ENCODE measurements at regions not wholly inside any gene's neighbourhood (a gene's known extent, or its start where the extent isn't known, plus 50 kb on each side); places are given as distances from the start of the nearest gene placed in this dataset.
A peak's percentile ranks its signal among the peaks of the same experiment; 100 is the strongest.
"Not testable (repeated sequence)": the region's sequence is repeated elsewhere in the genome, so short reads cannot be mapped to it uniquely, and the experiment has no call there.

GRCh38 chr7:29649876-29650275 is 86.2 kb downstream of the PRR15 start:
- no peak for DNase-seq (ENCODE audit: low read depth in 2 of 2)

GRCh38 chr7:29651477-29651876 is 87.8 kb downstream of the PRR15 start:
- no peak for DNase-seq (ENCODE audit: low read depth in 2 of 2)

- DNase-seq (ENCODE audit: low read depth in 2 of 2) = no peak
Observed at GRCh38 chr7:29652556-29652955, 88.9 kb downstream of the PRR15 start.

GRCh38 chr7:29654340-29654739 is 90.7 kb downstream of the PRR15 start:
- DNase-seq (ENCODE audit: low read depth in 2 of 2) = not testable (repeated sequence)

DNA sequence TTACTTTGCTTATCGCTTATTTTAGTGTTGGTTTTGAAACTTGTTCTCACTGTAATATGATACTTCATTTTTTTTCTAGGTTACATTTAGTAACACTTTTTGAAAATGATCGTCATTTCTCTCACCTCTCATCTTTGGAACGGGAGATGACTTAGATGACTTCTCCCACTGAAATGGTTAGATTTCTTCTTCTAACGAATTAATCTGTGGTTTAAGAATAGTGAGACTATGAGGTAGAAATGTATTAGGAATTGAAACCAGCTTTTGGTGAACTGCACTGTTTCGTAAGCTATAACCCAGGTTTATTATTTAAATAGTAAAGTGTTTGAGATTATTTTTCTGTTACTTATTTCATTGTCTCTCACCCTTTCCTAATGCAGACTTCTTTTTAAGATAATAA is 93.7 kb downstream of the PRR15 start:
- no peak for DNase-seq (ENCODE audit: low read depth in 2 of 2)

DNA sequence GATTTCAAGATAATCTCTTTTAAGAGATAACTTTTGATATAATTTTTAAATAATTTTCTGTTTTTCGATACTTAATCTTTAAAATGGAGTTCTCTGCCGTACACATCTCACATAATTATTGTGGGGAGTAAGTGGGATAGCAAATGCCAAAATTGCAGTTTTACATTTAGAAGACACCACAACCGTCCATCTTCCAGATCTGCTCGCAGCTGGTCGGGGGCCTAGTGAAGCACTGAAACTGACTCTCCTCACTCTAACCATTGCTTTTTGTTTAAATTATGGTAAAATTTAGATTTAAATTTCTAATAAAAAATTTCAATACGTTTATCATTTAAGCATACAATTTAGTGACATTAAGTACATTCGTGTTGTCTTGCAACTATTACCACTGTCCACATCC is 94.2 kb downstream of the PRR15 start:
- no peak for DNase-seq (ENCODE audit: low read depth in 2 of 2)

DNA sequence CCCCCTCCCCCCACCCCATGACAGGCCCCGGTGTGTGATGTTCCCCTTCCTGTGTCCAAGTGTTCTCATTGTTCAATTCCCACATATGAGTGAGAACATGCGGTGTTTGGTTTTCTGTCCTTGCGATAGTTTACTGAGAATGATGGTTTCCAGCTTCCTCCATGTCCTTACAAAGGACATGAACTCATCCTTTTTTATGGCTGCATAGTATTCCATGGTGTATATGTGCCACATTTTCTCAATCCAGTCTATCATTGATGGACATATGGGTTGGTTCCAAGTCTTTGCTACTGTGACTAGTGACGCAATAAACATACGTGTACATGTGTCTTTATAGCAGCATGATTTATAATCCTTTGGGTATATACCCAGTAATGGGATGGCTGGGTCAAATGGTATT is 95.6 kb downstream of the PRR15 start:
- DNase-seq (ENCODE audit: low read depth in 2 of 2) = not testable (repeated sequence)

DNA sequence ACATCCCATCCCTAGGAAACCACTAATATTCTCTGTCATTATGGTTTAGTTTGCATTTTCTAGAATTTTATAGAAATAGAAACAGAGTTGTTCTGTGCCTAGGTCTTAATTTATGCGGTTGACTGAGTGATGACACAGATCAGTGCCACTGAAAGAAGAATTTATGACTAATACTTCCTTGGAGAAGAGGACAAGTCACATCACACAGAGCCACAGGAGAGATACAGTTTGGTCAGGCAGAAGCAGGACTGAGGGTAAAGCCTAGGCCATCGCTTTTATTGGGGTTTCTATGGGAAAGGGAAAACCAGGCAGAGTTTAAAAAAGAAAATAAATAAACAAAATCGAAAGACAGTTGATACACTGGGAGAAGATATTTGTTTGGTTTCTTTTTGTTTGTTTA is 99.3 kb downstream of the PRR15 start:
- not testable (repeated sequence) for DNase-seq (ENCODE audit: low read depth in 2 of 2)

DNA sequence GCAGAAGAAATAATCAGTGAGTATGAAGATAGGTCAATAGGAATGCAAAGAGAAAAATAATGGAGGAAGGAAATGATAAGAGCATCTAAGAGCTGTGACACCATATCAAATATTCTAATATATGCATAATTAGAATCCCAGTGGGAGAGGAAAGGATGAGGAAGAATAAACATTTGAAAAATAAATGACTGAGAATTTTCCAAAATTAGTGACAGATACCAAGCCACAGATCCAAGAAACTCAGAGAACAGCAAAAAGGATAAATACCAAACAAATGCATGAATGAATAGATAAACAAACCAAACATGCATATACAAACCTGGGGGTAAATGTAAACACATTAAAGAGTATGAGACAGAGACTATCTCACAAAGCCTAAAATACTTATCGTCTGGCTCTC is 101.4 kb downstream of the PRR15 start:
- DNase-seq (ENCODE audit: low read depth in 2 of 2) = not testable (repeated sequence)

DNA sequence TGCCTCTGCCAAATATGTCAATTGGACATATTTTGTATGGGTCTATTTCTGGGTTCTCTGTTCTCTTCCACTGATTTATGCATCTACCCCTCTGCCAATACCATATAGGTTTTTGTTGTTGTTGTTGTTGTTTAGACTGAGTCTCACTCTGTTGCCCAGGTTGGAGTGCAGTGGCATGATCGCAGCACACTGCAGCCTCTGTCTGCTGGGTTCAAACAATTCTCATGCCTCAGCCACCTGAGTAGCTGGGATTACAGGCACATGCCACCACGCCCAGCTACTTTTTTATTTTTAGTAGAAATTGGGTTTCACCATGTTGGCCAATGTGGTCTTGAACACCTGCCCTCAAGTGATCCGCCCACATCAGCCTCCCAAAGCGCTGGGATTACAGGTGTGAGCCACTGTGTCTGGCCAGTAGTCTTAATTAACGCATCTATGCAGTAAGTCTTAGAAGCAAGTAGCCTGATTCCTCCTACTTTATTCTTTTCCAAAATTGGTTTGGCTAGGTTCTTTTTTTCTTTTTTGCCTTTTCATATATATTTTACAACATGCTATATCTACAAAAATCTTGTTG is 103.5 kb downstream of the PRR15 start:
- not testable (repeated sequence) for DNase-seq (ENCODE audit: low read depth in 2 of 2)

DNA sequence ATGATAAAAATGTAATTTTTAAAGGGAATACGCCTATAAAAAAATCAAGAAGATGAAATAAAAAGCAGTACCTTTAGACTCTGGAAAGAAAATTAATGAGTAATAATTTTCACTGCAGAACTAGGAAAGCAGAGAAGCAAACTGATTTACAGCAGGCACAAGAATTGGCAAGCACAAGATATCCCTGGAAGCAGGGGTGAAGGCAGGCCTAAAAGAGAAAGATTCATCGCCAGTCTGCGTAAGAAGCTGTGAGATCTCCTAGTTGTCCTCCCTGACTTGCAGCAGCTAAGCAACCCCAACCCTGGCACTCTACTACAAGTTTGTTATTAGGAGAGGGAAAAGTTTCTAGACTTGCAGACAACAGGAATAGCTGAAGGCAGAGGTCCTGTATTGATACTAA is 107.7 kb downstream of the PRR15 start:
- not testable (repeated sequence) for DNase-seq (ENCODE audit: low read depth in 2 of 2)

DNA sequence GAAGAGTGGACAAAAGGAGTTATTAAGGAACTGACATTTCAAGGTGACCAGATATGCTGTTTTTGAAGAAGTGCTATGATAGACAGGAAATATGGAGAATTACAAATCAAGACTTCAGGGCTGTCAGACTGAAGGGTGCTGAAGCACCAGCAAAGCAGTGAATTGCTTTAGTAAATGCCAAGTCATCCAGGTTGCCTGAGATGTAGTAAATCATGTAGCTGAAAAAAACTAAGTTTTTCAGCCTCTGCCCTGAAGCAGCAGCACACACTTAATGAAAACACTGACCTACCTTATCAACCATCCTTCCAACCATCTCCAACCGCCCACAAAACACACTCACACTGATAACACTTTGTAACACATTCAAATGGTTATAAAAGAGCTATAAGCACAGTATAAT is 110.0 kb downstream of the PRR15 start:
- not testable (repeated sequence) for DNase-seq (ENCODE audit: low read depth in 2 of 2)

DNA sequence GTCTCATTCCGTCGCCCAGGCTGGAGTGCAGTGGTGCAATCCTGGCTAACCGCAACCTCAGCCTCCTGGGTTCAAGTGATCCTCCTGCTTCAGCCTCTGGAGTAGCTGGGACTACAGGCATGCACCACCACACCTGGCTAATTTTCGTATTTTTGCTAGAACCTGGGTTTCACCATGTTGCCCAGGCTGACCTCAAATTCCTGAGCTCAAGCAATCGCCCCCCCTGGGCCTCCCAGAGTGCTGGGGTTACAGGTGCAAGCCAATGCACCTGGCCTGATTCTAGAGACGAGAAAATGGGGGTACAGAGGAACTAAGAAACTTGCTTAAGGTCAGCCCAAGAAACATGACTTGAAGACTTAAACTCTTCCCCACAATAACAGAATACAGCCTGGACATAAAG is 111.0 kb downstream of the PRR15 start:
- DNase-seq (ENCODE audit: low read depth in 2 of 2) = not testable (repeated sequence)

GRCh38 chr7:29677254-29677653 is 113.6 kb downstream of the PRR15 start:
- not testable (repeated sequence) for DNase-seq (ENCODE audit: low read depth in 2 of 2)

DNA sequence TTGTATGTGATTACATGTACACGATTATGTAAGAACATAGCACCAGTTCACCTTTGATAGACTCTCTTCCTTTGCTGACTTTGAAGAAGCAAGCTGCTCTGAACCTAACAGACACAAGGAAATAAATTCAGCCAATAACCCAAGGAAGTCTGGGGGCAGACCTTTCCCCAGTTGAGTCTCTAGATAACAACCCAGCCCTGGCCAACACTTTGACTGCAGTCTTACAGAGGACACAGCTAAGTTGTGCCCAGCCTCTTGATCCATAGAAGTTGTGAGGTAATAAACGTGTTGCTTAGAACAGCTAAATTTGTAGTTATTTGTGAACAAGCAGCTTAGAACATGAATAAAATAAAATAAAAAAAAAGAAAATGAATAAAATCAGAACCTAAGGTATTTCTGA is 116.3 kb downstream of the PRR15 start:
- not testable (repeated sequence) for DNase-seq (ENCODE audit: low read depth in 2 of 2)

DNA sequence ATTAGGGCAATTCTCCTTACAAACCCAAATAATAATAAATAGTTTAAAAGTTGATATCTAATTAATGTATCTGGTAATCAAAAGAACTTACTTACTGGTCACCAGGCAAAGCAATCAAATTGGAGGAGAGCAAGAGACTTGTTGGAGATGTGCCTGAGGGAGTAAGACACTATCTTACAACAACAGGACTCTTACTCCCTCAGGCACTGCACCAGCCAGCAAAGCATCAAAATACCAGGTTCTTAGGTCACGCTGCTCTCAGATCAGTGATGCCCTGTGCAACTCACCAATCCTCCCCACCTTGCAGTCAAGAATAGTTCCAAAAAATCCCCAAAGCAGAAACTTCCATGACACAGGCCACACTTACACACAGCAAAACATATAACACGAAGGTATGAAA is 117.0 kb downstream of the PRR15 start:
- DNase-seq (ENCODE audit: low read depth in 2 of 2) = not testable (repeated sequence)

- not testable (repeated sequence) for DNase-seq (ENCODE audit: low read depth in 2 of 2)
Observed at GRCh38 chr7:29684151-29684786, 120.6 kb downstream of the PRR15 start.

GRCh38 chr7:29684787-29685650 is 121.3 kb upstream of the WIPF3 start:
- peak; percentile 15 to 34 for DNase-seq (ENCODE audit: low read depth in 2 of 2)

DNA sequence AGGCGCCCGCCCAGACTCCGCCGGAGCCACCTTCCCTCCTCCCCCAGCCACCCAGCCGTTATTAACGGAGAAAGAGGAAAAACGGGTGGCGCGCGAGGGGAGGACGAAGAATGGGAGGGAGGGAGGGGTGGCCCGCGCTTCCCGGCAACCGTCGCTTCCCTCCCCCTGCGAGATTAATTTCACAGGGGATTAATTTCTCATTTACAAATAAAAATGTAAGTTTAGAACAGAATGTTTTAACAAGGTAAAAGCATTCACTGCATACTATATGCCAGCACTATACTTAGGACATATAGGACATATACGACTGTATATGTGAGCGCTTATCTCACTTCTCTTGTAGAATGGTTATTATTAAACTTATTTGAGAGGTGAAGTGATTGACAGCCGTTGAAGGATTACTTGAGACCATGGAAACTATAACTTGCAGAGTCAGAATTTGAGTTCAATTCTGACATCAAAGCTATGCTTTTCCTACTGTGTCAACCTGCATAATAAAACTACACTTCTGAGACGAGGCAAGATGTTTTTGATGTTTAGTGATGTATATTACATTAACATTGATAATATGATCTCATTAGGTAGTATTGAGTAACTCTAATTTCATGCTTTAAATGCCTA is 120.5 kb upstream of the WIPF3 start:
- DNase-seq (ENCODE audit: low read depth in 2 of 2) = not testable (repeated sequence)

- not testable (repeated sequence) for DNase-seq (ENCODE audit: low read depth in 2 of 2)
Observed at GRCh38 chr7:29690510-29690909, 115.8 kb upstream of the WIPF3 start.

DNA sequence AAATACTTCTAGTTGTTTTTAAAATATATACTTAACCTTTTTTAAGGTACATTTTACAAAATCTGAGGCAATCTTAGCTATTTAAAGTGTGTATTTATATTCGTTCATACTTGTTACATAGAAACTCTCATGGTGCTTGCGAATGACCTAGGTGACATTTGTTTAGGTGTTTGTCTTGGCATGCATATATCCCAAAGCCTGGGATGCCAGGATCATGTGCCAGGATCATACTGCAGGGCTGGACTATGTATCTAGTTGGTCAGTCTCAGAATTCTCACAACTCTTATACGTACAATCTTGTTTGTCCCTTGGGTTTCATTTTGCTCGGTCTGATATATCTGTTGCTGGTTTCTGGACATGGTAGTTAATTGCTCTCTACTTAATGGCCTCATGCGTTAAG is 109.9 kb upstream of the WIPF3 start:
- DNase-seq (ENCODE audit: low read depth in 2 of 2) = not testable (repeated sequence)

DNA sequence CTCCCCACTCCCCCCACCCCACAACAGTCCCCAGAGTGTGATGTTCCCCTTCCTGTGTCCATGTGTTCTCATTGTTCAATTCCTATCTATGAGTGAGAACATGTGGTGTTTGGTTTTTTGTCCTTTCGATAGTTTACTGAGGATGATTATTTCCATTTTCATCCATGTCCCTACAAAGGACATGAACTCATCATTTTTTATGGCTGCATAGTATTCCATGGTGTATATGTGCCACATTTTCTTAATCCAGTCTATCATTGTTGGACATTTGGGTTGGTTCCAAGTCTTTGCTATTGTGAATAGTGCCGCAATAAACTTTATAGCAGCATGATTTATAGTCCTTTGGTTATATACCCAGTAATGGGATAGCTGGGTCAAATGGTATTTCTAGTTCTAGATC is 106.6 kb upstream of the WIPF3 start:
- DNase-seq (ENCODE audit: low read depth in 2 of 2) = not testable (repeated sequence)

Measured in stimulated activated CD4-positive, alpha-beta T cell treated with anti-CD3 and anti-CD28 coated beads, Interleukin-4, amount 100 ng/mL, for 48 hours (primary cell).